ENCODE measurements at regions not wholly inside any gene's neighbourhood (a gene's known extent, or its start where the extent isn't known, plus 50 kb on each side); places are given as distances from the start of the nearest gene placed in this dataset.

GRCh38 chr13:76446191-76446590 lies 440.0 kb downstream of the KCTD12 start:
- no peak for DNase-seq (ENCODE audit: low read depth, low spot score)

GRCh38 chr13:76440568-76440967 lies 445.6 kb downstream of the KCTD12 start:
- no peak for DNase-seq (ENCODE audit: low read depth, low spot score)

GRCh38 chr13:76439546-76439945 lies 446.7 kb downstream of the KCTD12 start:
- no peak for DNase-seq (ENCODE audit: low read depth, low spot score)

- DNase-seq (ENCODE audit: low read depth, low spot score): no peak
These were observed 448.2 kb downstream of the KCTD12 start for GRCh38 chr13:76438050-76438449.

- no peak for DNase-seq (ENCODE audit: low read depth, low spot score)
These were observed 460.3 kb downstream of the KCTD12 start for GRCh38 chr13:76425935-76426334.

- DNase-seq (ENCODE audit: low read depth, low spot score): no peak
These were observed 465.2 kb downstream of the KCTD12 start for GRCh38 chr13:76421011-76421410.

GRCh38 chr13:76418404-76418803 lies 467.8 kb downstream of the KCTD12 start:
- no peak for DNase-seq (ENCODE audit: low read depth, low spot score)

GRCh38 chr13:76414320-76414719 lies 471.9 kb downstream of the KCTD12 start:
- no peak for DNase-seq (ENCODE audit: low read depth, low spot score)

GRCh38 chr13:76406243-76406642 lies 480.0 kb downstream of the KCTD12 start:
- no peak for DNase-seq (ENCODE audit: low read depth, low spot score)

- peak; percentile 43 for DNase-seq (ENCODE audit: low read depth, low spot score)
These were observed 487.8 kb downstream of the KCTD12 start for GRCh38 chr13:76398425-76398824.

GRCh38 chr13:76397413-76397812 lies 488.8 kb downstream of the KCTD12 start:
- DNase-seq (ENCODE audit: low read depth, low spot score): no peak

GRCh38 chr13:76389321-76389720 lies 496.9 kb downstream of the KCTD12 start:
- DNase-seq (ENCODE audit: low read depth, low spot score): no peak

- no peak for DNase-seq (ENCODE audit: low read depth, low spot score)
These were observed 498.6 kb downstream of the KCTD12 start for GRCh38 chr13:76387566-76387965.

GRCh38 chr13:76386321-76386720 lies 499.9 kb downstream of the KCTD12 start:
- no peak for DNase-seq (ENCODE audit: low read depth, low spot score)

GRCh38 chr13:76385586-76385985 lies 500.6 kb downstream of the KCTD12 start:
- no peak for DNase-seq (ENCODE audit: low read depth, low spot score)

- peak; percentile 86 for DNase-seq (ENCODE audit: low read depth, low spot score)
These were observed 502.3 kb downstream of the KCTD12 start for GRCh38 chr13:76383676-76384461.

- DNase-seq (ENCODE audit: low read depth, low spot score): no peak
These were observed 505.6 kb downstream of the KCTD12 start for GRCh38 chr13:76380446-76381065.

GRCh38 chr13:76379341-76380105 lies 506.7 kb downstream of the KCTD12 start:
- no peak for DNase-seq (ENCODE audit: low read depth, low spot score)

GRCh38 chr13:76378767-76379166 lies 507.4 kb downstream of the KCTD12 start:
- DNase-seq (ENCODE audit: low read depth, low spot score): no peak

- DNase-seq (ENCODE audit: low read depth, low spot score): no peak
These were observed 522.4 kb downstream of the KCTD12 start for GRCh38 chr13:76363682-76364289.

- no peak for DNase-seq (ENCODE audit: low read depth, low spot score)
These were observed 524.3 kb downstream of the KCTD12 start for GRCh38 chr13:76361868-76362267.
